Heart left ventricle (tissue), 16 donors: ENCODE measurements at regions not wholly inside any gene's neighbourhood (a gene's known extent, or its start where the extent isn't known, plus 50 kb on each side); places are given as distances from the start of the nearest gene placed in this dataset.

ENCODE experiments used
- ATAC-seq, 4 donors: fragments of 200-7000 bp; cut with Tn5 transposase; one replicate each; pipeline ENCODE4 v1.9.1; 2020 to 2022; ENCODE audit warnings: moderate library complexity in 4 of 4, mild to moderate bottlenecking in 3 of 4, moderate number of reproducible peaks in 1 of 4
- DNase-seq, 5 donors: peaks; one replicate each; pipeline ENCODE4 v3.0.0-alpha.2; 2020
- H3K27ac ChIP-seq, 12 donors: fragments of 200-600 bp; sonication (generic) in 4 of 12; one replicate each; pipeline versions ENCODE4 v1.5.0 to v1.8.0; 2016 to 2022; ENCODE audit warnings: mild to moderate bottlenecking in 2 of 12
- H3K27me3 ChIP-seq, 9 donors: fragments of 200-600 bp; sonication (generic) in 2 of 9; one replicate each; pipeline versions ENCODE4 v1.5.1 to v1.8.0; 2016 to 2022; ENCODE audit warnings: mild to moderate bottlenecking in 3 of 9
- H3K36me3 ChIP-seq, 9 donors: fragments of 200-600 bp; sonication (generic) in 2 of 9; one replicate each; pipeline versions ENCODE4 v1.5.0 to v1.8.0; 2018 to 2022; ENCODE audit warnings: mild to moderate bottlenecking in 2 of 9
- H3K4me1 ChIP-seq, 12 donors: fragments of 200-600 bp; sonication (generic) in 4 of 12; one replicate each; pipeline versions ENCODE4 v1.5.0 to v1.8.0; 2016 to 2022; ENCODE audit warnings: mild to moderate bottlenecking in 3 of 12
- H3K4me3 ChIP-seq, 12 donors: fragments of 200-600 bp; sonication (generic) in 4 of 12; one replicate each; pipeline versions ENCODE4 v1.5.0 to v1.8.0; 2017 to 2022; ENCODE audit warnings: mild to moderate bottlenecking in 9 of 12, moderate library complexity in 4 of 12
- H3K9me3 ChIP-seq, 12 donors: fragments of 200-600 bp; sonication (generic) in 4 of 12; one replicate each; pipeline versions ENCODE4 v1.5.0 to v1.8.0; 2016 to 2022; ENCODE audit warnings: mild to moderate bottlenecking in 1 of 12
- POLR2A ChIP-seq, 2 donors: fragments of 450-650 bp; IDR thresholded peaks; one replicate each; pipeline ENCODE4 v1.6.1; 2017; ENCODE audit warnings: antibody characterized with exemption in 2 of 2, mild to moderate bottlenecking in 2 of 2, moderate library complexity in 2 of 2
- WGBS, 4 donors: extraction: QIAGEN DNeasy Blood & Tissue Kit in 2 of 4; methylation state at CpG; one replicate each; pipeline versions ENCODE4 v1.1.5 to v1.1.7; 2013 to 2018; 5-methylcytosine and 5-hydroxymethylcytosine counted together
- intact Hi-C, 10 donors: fragments of 100-400 bp; cut with DNase I; formaldehyde crosslinking; loops; one replicate each; pipeline versions ENCODE4 v1.11.1 to v1.14.2; 2022
- TF ChIP-seq, protein P1 (sequence below), 12 donors: fragments of 200-600 bp; sonication (generic) in 4 of 12; IDR thresholded peaks; one replicate each; pipeline versions ENCODE4 v1.5.0 to v1.8.0; 2018 to 2022; ENCODE audit warnings: antibody characterized with exemption in 12 of 12, mild to moderate bottlenecking in 5 of 12
- donor health status: ischemic (EF 13 %, LVEDD 7.1; RV severe dilation, severe dysfunction).
- donor health status: healthy with polysubstance abuse.
- donor health status: DM: no; HTN: yes; CAD: no.
- donor health status: DM: no; HTN: no; CAD: no.
- donor health status: ischemic (EF 25% LVEDD 6.9; RV normal size, moderate dysfunction).
- donor health status: ischemic (EF 25% LVEDD 5.7; RV mildly dilated, moderate dysfunction).
- donor health status: healthy.
- donor health status: DM: yes; HTN: yes; CAD: no.
- donor health status: ischemic (EF 35%, LVEDD 5.7; RV mildly dilated, moderate dysfunction).
- donor health status: nonischemic (EF 11% LVEDD 7.7; RV severe dilation, severe dysfunction).
- donor health status: DM: yes; HTN: yes; CAD: no.
- donor health status: PGD.
- donor health status: ischemic (EF 29% LVEDD 5.4; RV normal size, mild dysfunction).
- donor health status: nonischemic (EF 23%, LVEDD 6.1; RV moderate dilation, normal function).

DNA sequence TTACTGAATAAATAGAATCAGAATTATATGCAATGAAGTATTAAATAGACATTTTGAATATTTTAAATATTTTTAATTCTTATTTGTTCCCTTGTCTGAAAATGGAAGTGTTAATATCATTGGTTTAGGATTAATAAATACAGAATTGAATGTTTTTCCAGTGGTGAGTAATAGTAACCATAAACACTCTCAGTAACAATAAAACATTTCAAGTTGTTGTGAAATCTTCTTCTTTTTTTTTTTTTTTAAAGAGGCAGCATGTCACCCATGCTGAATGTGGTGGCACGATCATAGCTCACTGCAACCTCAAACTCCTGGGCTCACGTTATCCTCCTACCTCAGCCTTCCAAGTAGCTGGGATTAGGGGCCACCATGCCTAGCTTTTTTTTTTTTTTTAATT, 86.2 kb upstream of the ZBTB18 start:
- H3K4me3 ChIP-seq: no peak overlapping the region
- no peaks in the 10 kb centered on the region for H3K9me3 ChIP-seq
- H3K36me3 ChIP-seq: no peaks in the 10 kb centered on the region
- no peak for TF ChIP-seq POLR2A (IDR thresholded peaks at IDR 0.05)
- TF ChIP-seq, protein P1, sequence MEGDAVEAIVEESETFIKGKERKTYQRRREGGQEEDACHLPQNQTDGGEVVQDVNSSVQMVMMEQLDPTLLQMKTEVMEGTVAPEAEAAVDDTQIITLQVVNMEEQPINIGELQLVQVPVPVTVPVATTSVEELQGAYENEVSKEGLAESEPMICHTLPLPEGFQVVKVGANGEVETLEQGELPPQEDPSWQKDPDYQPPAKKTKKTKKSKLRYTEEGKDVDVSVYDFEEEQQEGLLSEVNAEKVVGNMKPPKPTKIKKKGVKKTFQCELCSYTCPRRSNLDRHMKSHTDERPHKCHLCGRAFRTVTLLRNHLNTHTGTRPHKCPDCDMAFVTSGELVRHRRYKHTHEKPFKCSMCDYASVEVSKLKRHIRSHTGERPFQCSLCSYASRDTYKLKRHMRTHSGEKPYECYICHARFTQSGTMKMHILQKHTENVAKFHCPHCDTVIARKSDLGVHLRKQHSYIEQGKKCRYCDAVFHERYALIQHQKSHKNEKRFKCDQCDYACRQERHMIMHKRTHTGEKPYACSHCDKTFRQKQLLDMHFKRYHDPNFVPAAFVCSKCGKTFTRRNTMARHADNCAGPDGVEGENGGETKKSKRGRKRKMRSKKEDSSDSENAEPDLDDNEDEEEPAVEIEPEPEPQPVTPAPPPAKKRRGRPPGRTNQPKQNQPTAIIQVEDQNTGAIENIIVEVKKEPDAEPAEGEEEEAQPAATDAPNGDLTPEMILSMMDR (IDR thresholded peaks at IDR 0.05): no peak
- intact Hi-C loops: no loop called here
- WGBS, 4 donors: 93 to 97% (median 94%) methylated on average over 2 of the region's 2 CpGs
- H3K27ac ChIP-seq: no peak overlapping the region
- H3K27me3 ChIP-seq: peaks cover 0 to 3% (median 0%) of the 10 kb centered on the region in 9 donors
- no peak for ATAC-seq
- DNase-seq: no peak
- H3K4me1 ChIP-seq: peaks cover 0 to 5% (median 0%) of the 10 kb centered on the region in 12 donors

DNA sequence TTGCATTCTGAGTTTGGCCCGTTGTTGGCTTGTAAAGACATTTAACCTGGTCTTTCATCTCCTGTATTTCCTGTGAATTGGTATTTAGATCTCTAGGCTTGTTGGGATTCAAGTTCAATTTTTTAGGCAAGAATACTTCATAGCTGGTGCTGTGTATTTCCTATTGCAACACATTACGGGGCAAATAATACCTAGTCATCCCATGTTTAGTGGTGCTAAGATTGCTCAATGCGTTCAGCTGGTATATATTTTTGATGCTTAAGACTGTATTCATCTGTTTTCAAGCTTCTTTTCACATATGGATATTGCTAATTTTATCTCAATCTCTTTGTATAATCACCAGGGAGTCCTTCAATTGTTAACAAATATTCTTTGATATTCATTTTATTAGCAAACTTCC, 87.5 kb upstream of the ZBTB18 start:
- no peak for TF ChIP-seq POLR2A (IDR thresholded peaks at IDR 0.05)
- TF ChIP-seq, protein P1 (IDR thresholded peaks at IDR 0.05): no peak
- ATAC-seq (no peak), DNase-seq (no peak)
- Histone ChIP-seq H3K27me3 (peaks cover 0 to 12% (median 0%) of the 10 kb centered on the region in 9 donors), H3K36me3 (no peaks in the 10 kb centered on the region), H3K27ac (no peak overlapping the region), H3K4me3 (no peak overlapping the region), H3K4me1 (peaks cover 0 to under 1% (median 0%) of the 10 kb centered on the region in 12 donors), H3K9me3 (no peaks in the 10 kb centered on the region)
- intact Hi-C loops: no loop called here
- 81 to 91% (median 84%) methylated on average over 3 of the region's 3 CpGs for WGBS, 4 donors

DNA sequence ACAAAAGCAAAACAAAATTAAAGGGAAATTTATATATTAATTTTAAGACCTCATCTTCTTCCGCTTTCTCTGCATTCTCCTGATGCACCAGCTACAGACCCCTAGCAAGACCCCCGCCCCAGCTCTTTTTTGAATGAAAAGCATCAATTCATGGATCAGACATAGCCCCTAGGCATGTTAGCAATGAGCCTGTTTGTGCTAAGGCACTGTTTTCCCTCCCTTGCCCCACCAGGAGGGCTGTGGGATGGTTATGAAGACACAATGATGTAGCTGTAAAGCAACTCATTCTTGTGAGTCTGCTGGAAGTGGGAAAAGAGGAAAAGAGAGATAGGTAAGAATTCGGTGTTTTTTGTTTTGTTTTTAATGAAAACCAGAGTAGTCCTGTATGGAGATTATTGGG, 88.5 kb upstream of the ZBTB18 start:
- ATAC-seq: no peak
- 89 to 91% (median 90%) methylated on average over 3 of the region's 3 CpGs for WGBS, 4 donors
- TF ChIP-seq POLR2A (IDR thresholded peaks at IDR 0.05): no peak
- TF ChIP-seq, protein P1 (IDR thresholded peaks at IDR 0.05): no peak

DNA sequence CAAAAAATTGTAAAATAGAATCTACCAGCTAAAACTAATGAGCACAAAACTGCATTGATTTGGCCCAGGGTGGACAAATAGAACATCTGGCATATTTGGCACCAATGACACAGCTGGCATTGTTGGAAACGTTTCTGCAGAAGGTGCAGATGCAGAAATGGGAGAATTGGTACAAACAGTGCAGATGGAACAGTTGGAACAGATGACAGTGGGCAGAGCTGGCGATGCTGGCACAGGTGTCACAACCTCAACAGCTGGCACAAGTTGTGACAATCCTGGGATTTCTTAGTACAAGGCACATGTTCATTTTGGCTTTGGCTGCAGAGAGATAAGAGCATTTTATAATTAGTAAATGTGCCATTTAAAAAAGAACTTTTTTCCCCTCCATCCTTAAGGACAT, 91.1 kb upstream of the ZBTB18 start:
- no peak overlapping the region for H3K4me3 ChIP-seq
- intact Hi-C loops: no loop called here
- ATAC-seq (no peak), DNase-seq (no peak)
- peaks cover 0 to 20% (median 0%) of the 10 kb centered on the region in 9 donors for H3K27me3 ChIP-seq
- WGBS, 4 donors: 43 to 60% (median 55%) methylated on average over 2 of the region's 2 CpGs
- no peak overlapping the region for H3K27ac ChIP-seq
- no peaks in the 10 kb centered on the region for H3K9me3 ChIP-seq
- no peaks in the 10 kb centered on the region for H3K36me3 ChIP-seq
- no peaks in the 10 kb centered on the region for H3K4me1 ChIP-seq
- TF ChIP-seq, protein P1 (IDR thresholded peaks at IDR 0.05): no peak
- TF ChIP-seq POLR2A (IDR thresholded peaks at IDR 0.05): no peak

More for the DNA sequence above, 88.5 kb upstream of the ZBTB18 start:
- Histone ChIP-seq H3K36me3 (no peaks in the 10 kb centered on the region), H3K9me3 (no peaks in the 10 kb centered on the region), H3K4me3 (no peak overlapping the region), H3K4me1 (no peaks in the 10 kb centered on the region), H3K27ac (no peak overlapping the region), H3K27me3 (peaks cover 0 to 17% (median 0%) of the 10 kb centered on the region in 9 donors)
- DNase-seq: no peak
- intact Hi-C loops: no loop called here
